NCI-H774 (cell line): ENCODE measurements at regions not wholly inside any gene's neighbourhood (a gene's known extent, or its start where the extent isn't known, plus 50 kb on each side); places are given as distances from the start of the nearest gene placed in this dataset.
A peak's percentile ranks its signal among the peaks of the same experiment; 100 is the strongest.

Source experiments
- DNase-seq: peaks from one replicate; lab custom pipeline; 2025; lab: John Stamatoyannopoulos, UW

GRCh38 chr13:104847922-104848321 lies 1687.5 kb downstream of the EFNB2 start:
- DNase-seq, result no peak

- no peak for DNase-seq
These were observed 1692.1 kb downstream of the EFNB2 start for GRCh38 chr13:104843401-104843800.

GRCh38 chr13:104841110-104841509 lies 1694.4 kb downstream of the EFNB2 start:
- DNase-seq, result no peak

GRCh38 chr13:104837756-104838155 lies 1697.7 kb downstream of the EFNB2 start:
- DNase-seq, result no peak

GRCh38 chr13:104833221-104833620 lies 1702.2 kb downstream of the EFNB2 start:
- no peak for DNase-seq

- no peak for DNase-seq
These were observed 1703.2 kb downstream of the EFNB2 start for GRCh38 chr13:104832231-104832630.

- DNase-seq, result no peak
These were observed 1703.6 kb downstream of the EFNB2 start for GRCh38 chr13:104831831-104832230.

GRCh38 chr13:104823709-104824108 lies 1711.8 kb downstream of the EFNB2 start:
- DNase-seq, result no peak

GRCh38 chr13:104823071-104823470 lies 1712.4 kb downstream of the EFNB2 start:
- no peak for DNase-seq

- no peak for DNase-seq
These were observed 1718.2 kb downstream of the EFNB2 start for GRCh38 chr13:104817271-104817670.

- DNase-seq, result no peak
These were observed 1718.7 kb downstream of the EFNB2 start for GRCh38 chr13:104816726-104817125.

- no peak for DNase-seq
These were observed 1725.2 kb downstream of the EFNB2 start for GRCh38 chr13:104810242-104810641.

GRCh38 chr13:104809483-104809882 lies 1726.0 kb downstream of the EFNB2 start:
- no peak for DNase-seq

GRCh38 chr13:104805346-104805745 lies 1730.1 kb downstream of the EFNB2 start:
- DNase-seq, result no peak

- no peak for DNase-seq
These were observed 1732.9 kb upstream of the SLC10A2 start for GRCh38 chr13:104799152-104799551.

- DNase-seq, result no peak
These were observed 1732.3 kb upstream of the SLC10A2 start for GRCh38 chr13:104798486-104798885.

- no peak for DNase-seq
These were observed 1730.4 kb upstream of the SLC10A2 start for GRCh38 chr13:104796581-104796980.

GRCh38 chr13:104785952-104786351 lies 1719.7 kb upstream of the SLC10A2 start:
- DNase-seq, result no peak

- DNase-seq, result no peak
These were observed 1718.7 kb upstream of the SLC10A2 start for GRCh38 chr13:104784891-104785290.

- DNase-seq, result no peak
These were observed 1716.5 kb upstream of the SLC10A2 start for GRCh38 chr13:104782741-104783140.

GRCh38 chr13:104779311-104779993 lies 1713.2 kb upstream of the SLC10A2 start:
- DNase-seq, result peak; percentile 78

GRCh38 chr13:104773775-104774174 lies 1707.6 kb upstream of the SLC10A2 start:
- peak; percentile 82 for DNase-seq

- DNase-seq, result no peak
These were observed 1703.3 kb upstream of the SLC10A2 start for GRCh38 chr13:104769545-104769944.

GRCh38 chr13:104766319-104766718 lies 1700.1 kb upstream of the SLC10A2 start:
- no peak for DNase-seq
